ENCODE measurements at regions not wholly inside any gene's neighbourhood (a gene's known extent, or its start where the extent isn't known, plus 50 kb on each side); places are given as distances from the start of the nearest gene placed in this dataset.

DNA sequence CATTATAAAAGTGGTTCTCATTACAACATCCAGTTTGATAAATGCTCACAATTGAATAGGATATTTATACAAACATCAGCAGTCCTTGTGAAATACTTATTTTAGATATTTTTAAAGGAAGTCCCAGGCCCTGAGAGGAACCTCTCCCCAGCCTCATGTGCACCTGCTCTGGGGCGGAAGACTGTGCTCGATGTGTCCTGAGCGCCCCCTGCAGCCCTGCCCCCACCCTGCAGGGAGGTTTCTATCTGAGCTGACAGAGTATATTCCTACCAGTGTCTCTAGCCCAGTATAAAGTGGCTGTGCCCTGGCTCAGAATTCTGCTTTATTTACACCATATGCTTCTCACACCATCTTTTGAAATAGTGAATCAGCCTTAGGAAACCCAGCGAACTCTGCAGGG, 1349.1 kb downstream of the TMEM121 start:
- Histone ChIP-seq H3K9me3 (ENCODE audit: control insufficient read depth, insufficient read depth, low read depth, low read length) (no peaks in the 10 kb centered on the region), H3K27ac (ENCODE audit: insufficient read depth, low read length) (no peak overlapping the region), H3K4me1 (ENCODE audit: control insufficient read depth, extremely low read depth, insufficient read depth, low read length) (no peaks in the 10 kb centered on the region), H4K20me1 (ENCODE audit: control insufficient read depth, extremely low read depth, insufficient read depth, low read length) (no peaks in the 10 kb centered on the region), H3K79me2 (ENCODE audit: control insufficient read depth, insufficient read depth, low read length) (no peaks in the 10 kb centered on the region), H2AFZ (ENCODE audit: low read length) (no peak overlapping the region), H3K4me3 (replicated peaks in 1 of 4; ENCODE audit: control extremely low read depth in 1 of 4, insufficient read depth in 1 of 4, low read depth in 3 of 4, low read length in 4 of 4) (no peak overlapping the region), H3K27me3 (ENCODE audit: control insufficient read depth, insufficient read depth, low read length) (no peaks in the 10 kb centered on the region), H3K4me2 (ENCODE audit: extremely low read depth, insufficient read depth, low read length) (no peak overlapping the region), H3K36me3 (ENCODE audit: control insufficient read depth, insufficient read depth, low read length) (no peaks in the 10 kb centered on the region), H3K9ac (ENCODE audit: insufficient read depth, low read length) (no peak overlapping the region)
- TF ChIP-seq EZH2 (IDR thresholded peaks at IDR 0.05; ENCODE audit: low read length, missing control alignments): no peak
- TF ChIP-seq, protein P1, sequence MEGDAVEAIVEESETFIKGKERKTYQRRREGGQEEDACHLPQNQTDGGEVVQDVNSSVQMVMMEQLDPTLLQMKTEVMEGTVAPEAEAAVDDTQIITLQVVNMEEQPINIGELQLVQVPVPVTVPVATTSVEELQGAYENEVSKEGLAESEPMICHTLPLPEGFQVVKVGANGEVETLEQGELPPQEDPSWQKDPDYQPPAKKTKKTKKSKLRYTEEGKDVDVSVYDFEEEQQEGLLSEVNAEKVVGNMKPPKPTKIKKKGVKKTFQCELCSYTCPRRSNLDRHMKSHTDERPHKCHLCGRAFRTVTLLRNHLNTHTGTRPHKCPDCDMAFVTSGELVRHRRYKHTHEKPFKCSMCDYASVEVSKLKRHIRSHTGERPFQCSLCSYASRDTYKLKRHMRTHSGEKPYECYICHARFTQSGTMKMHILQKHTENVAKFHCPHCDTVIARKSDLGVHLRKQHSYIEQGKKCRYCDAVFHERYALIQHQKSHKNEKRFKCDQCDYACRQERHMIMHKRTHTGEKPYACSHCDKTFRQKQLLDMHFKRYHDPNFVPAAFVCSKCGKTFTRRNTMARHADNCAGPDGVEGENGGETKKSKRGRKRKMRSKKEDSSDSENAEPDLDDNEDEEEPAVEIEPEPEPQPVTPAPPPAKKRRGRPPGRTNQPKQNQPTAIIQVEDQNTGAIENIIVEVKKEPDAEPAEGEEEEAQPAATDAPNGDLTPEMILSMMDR (conservative IDR thresholded peaks at IDR 0.05 in 1 of 2, IDR thresholded peaks at IDR 0.05 in 1 of 2; ENCODE audit: low read depth in 1 of 2, low read length in 2 of 2): no peak
- DNase-seq (ENCODE audit: low read depth in 2 of 2): no peak

DNA sequence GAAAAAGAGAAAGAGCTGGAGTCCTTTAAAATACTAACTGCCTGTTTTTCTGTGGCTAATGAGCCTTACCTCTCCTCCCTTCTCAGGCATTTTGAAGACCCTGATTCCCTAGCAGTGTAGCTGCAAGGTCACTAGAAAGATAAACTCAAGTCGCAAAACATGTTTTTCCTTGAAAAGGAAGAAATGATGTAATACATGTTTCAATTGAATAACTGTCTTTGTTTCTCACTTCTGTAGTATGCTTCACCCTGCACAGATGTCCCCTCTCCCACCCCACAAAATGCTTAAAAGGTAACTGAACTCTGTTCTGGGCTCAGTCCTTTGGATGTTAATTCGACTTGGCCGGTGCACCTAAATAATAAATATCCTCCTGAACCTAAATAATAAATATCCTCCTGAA, 1350.3 kb downstream of the TMEM121 start:
- Histone ChIP-seq H4K20me1 (ENCODE audit: control insufficient read depth, extremely low read depth, insufficient read depth, low read length) (no peaks in the 10 kb centered on the region), H3K36me3 (ENCODE audit: control insufficient read depth, insufficient read depth, low read length) (no peaks in the 10 kb centered on the region)

DNA sequence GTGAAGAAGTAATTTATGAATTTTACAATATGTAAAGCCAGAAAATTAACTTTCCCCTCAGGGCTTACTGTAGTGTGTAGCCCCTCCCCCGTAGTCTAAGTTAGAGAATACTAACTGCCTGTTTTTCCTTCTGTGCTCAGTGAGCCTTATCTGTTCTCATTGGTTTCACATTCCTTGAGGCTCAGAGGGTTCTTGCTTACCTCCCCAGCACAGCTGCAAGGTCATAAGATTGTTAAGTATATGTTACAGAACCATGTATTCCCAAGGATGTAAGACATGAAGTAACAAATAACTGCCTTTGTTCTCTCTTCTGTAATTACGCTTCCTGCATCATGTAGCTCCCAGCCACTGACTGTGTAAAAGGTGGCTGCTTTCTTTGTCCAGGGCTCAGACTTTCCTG, 1351.1 kb downstream of the TMEM121 start:
- H3K27ac ChIP-seq (ENCODE audit: insufficient read depth, low read length): no peak overlapping the region
- TF ChIP-seq, protein P1 (conservative IDR thresholded peaks at IDR 0.05 in 1 of 2, IDR thresholded peaks at IDR 0.05 in 1 of 2; ENCODE audit: low read depth in 1 of 2, low read length in 2 of 2): no peak
- TF ChIP-seq EZH2 (IDR thresholded peaks at IDR 0.05; ENCODE audit: low read length, missing control alignments): no peak
- no peaks in the 10 kb centered on the region for H3K9me3 ChIP-seq (ENCODE audit: control insufficient read depth, insufficient read depth, low read depth, low read length)
- H3K36me3 ChIP-seq (ENCODE audit: control insufficient read depth, insufficient read depth, low read length): no peaks in the 10 kb centered on the region
- no peaks in the 10 kb centered on the region for H3K4me1 ChIP-seq (ENCODE audit: control insufficient read depth, extremely low read depth, insufficient read depth, low read length)
- no peaks in the 10 kb centered on the region for H3K27me3 ChIP-seq (ENCODE audit: control insufficient read depth, insufficient read depth, low read length)
- no peak overlapping the region for H3K4me3 ChIP-seq (replicated peaks in 1 of 4; ENCODE audit: control extremely low read depth in 1 of 4, insufficient read depth in 1 of 4, low read depth in 3 of 4, low read length in 4 of 4)
- no peak for DNase-seq (ENCODE audit: low read depth in 2 of 2)
- no peak overlapping the region for H2AFZ ChIP-seq (ENCODE audit: low read length)
- no peak overlapping the region for H3K9ac ChIP-seq (ENCODE audit: insufficient read depth, low read length)
- no peaks in the 10 kb centered on the region for H4K20me1 ChIP-seq (ENCODE audit: control insufficient read depth, extremely low read depth, insufficient read depth, low read length)
- H3K79me2 ChIP-seq (ENCODE audit: control insufficient read depth, insufficient read depth, low read length): no peaks in the 10 kb centered on the region
- H3K4me2 ChIP-seq (ENCODE audit: extremely low read depth, insufficient read depth, low read length): no peak overlapping the region

More for the DNA sequence above, 1350.3 kb downstream of the TMEM121 start:
- Histone ChIP-seq H3K4me2 (ENCODE audit: extremely low read depth, insufficient read depth, low read length) (no peak overlapping the region), H3K4me1 (ENCODE audit: control insufficient read depth, extremely low read depth, insufficient read depth, low read length) (no peaks in the 10 kb centered on the region), H3K27ac (ENCODE audit: insufficient read depth, low read length) (no peak overlapping the region), H3K79me2 (ENCODE audit: control insufficient read depth, insufficient read depth, low read length) (no peaks in the 10 kb centered on the region), H3K9ac (ENCODE audit: insufficient read depth, low read length) (no peak overlapping the region), H3K9me3 (ENCODE audit: control insufficient read depth, insufficient read depth, low read depth, low read length) (no peaks in the 10 kb centered on the region), H3K4me3 (replicated peaks in 1 of 4; ENCODE audit: control extremely low read depth in 1 of 4, insufficient read depth in 1 of 4, low read depth in 3 of 4, low read length in 4 of 4) (no peak overlapping the region), H3K27me3 (ENCODE audit: control insufficient read depth, insufficient read depth, low read length) (no peaks in the 10 kb centered on the region), H2AFZ (ENCODE audit: low read length) (no peak overlapping the region)
- no peak for DNase-seq (ENCODE audit: low read depth in 2 of 2)
- TF ChIP-seq, protein P1 (conservative IDR thresholded peaks at IDR 0.05 in 1 of 2, IDR thresholded peaks at IDR 0.05 in 1 of 2; ENCODE audit: low read depth in 1 of 2, low read length in 2 of 2): no peak
- no peak for TF ChIP-seq EZH2 (IDR thresholded peaks at IDR 0.05; ENCODE audit: low read length, missing control alignments)
